ENCODE measurements at regions not wholly inside any gene's neighbourhood (a gene's known extent, or its start where the extent isn't known, plus 50 kb on each side); places are given as distances from the start of the nearest gene placed in this dataset.

DNA sequence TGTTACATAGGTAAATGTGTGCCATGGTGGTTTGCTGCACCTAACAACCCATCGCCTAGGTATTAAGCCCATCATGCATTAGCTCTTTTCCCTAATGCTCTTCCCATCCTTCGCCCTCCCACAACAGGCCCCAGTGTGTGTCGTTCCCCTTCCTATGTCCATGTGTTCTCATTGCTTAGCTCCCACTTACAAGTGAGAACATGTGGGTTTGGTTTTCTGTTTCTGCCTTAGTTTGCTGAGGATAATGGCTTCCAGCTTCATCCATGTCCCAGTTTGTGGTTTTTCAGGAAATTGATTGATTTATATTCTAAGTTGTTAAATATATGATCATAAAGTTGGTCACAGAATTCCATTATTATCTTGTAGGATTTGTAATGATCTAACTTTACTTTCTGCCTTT is 85.3 kb upstream of the CAST start:
- no peaks in the 10 kb centered on the region for H3K27me3 ChIP-seq
- no peak for DNase-seq (ENCODE audit: low spot score in 2 of 2)
- H3K27ac ChIP-seq, result no peak overlapping the region
- TF ChIP-seq, protein P1, sequence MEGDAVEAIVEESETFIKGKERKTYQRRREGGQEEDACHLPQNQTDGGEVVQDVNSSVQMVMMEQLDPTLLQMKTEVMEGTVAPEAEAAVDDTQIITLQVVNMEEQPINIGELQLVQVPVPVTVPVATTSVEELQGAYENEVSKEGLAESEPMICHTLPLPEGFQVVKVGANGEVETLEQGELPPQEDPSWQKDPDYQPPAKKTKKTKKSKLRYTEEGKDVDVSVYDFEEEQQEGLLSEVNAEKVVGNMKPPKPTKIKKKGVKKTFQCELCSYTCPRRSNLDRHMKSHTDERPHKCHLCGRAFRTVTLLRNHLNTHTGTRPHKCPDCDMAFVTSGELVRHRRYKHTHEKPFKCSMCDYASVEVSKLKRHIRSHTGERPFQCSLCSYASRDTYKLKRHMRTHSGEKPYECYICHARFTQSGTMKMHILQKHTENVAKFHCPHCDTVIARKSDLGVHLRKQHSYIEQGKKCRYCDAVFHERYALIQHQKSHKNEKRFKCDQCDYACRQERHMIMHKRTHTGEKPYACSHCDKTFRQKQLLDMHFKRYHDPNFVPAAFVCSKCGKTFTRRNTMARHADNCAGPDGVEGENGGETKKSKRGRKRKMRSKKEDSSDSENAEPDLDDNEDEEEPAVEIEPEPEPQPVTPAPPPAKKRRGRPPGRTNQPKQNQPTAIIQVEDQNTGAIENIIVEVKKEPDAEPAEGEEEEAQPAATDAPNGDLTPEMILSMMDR (IDR thresholded peaks at IDR 0.05), result no peak
- TF ChIP-seq EP300 (IDR thresholded peaks at IDR 0.05) (no peak), POLR2A (IDR thresholded peaks at IDR 0.05) (no peak)
- H3K36me3 ChIP-seq, result no peaks in the 10 kb centered on the region
- no peak overlapping the region for H3K4me3 ChIP-seq
- no peaks in the 10 kb centered on the region for H3K9me3 ChIP-seq
- 66 to 74% methylated on average over 3 of the region's 3 CpGs for WGBS, 2 donors
- H3K4me1 ChIP-seq, result no peaks in the 10 kb centered on the region

DNA sequence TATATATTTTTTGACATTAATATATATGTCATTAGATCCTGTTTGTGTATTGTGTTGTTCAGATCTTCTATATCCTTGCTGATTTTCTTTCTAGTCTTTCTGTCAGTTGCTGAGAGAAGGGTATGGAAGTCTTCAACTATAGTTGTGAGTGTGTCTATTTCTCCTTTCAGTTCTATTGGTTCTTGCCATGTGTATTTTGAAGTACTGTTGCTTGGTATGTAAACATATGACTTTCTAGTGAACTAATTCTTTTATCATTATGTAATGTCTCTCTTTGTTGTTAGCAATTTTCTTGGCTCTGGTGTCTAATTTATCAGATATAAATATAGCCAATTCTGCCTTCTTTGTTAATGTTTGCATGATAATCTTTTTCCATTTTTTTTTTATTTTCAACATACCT is 84.3 kb upstream of the CAST start:
- H3K4me3 ChIP-seq, result no peak overlapping the region
- no peaks in the 10 kb centered on the region for H3K36me3 ChIP-seq
- no peaks in the 10 kb centered on the region for H3K27me3 ChIP-seq
- TF ChIP-seq EP300 (IDR thresholded peaks at IDR 0.05) (no peak), POLR2A (IDR thresholded peaks at IDR 0.05) (no peak)
- TF ChIP-seq, protein P1 (IDR thresholded peaks at IDR 0.05), result no peak
- no peaks in the 10 kb centered on the region for H3K4me1 ChIP-seq
- H3K9me3 ChIP-seq, result no peaks in the 10 kb centered on the region
- DNase-seq (ENCODE audit: low spot score in 2 of 2), result no peak
- H3K27ac ChIP-seq, result no peak overlapping the region

GRCh38 chr5:96579711-96580110 is 82.5 kb upstream of the CAST start:
- Histone ChIP-seq H3K36me3 (no peaks in the 10 kb centered on the region), H3K4me1 (no peaks in the 10 kb centered on the region), H3K9me3 (no peaks in the 10 kb centered on the region), H3K27ac (no peak overlapping the region), H3K27me3 (no peaks in the 10 kb centered on the region), H3K4me3 (no peak overlapping the region)
- 67 to 76% methylated on average over 2 of the region's 2 CpGs for WGBS, 2 donors
- TF ChIP-seq POLR2A (IDR thresholded peaks at IDR 0.05), result no peak
- TF ChIP-seq, protein P1 (IDR thresholded peaks at IDR 0.05), result no peak
- no peak for TF ChIP-seq EP300 (IDR thresholded peaks at IDR 0.05)
- no peak for DNase-seq (ENCODE audit: low spot score in 2 of 2)

- Histone ChIP-seq H3K36me3 (no peaks in the 10 kb centered on the region), H3K4me3 (no peak overlapping the region), H3K4me1 (no peaks in the 10 kb centered on the region), H3K27me3 (no peaks in the 10 kb centered on the region), H3K9me3 (no peaks in the 10 kb centered on the region), H3K27ac (no peak overlapping the region)
- 61 to 69% methylated on average over 11 of the region's 11 CpGs for WGBS, 2 donors
- TF ChIP-seq, protein P1 (IDR thresholded peaks at IDR 0.05), result no peak
- no peak for TF ChIP-seq POLR2A (IDR thresholded peaks at IDR 0.05)
- no peak for TF ChIP-seq EP300 (IDR thresholded peaks at IDR 0.05)
- no peak for DNase-seq (ENCODE audit: low spot score in 2 of 2)
Observed at GRCh38 chr5:96582343-96582742, 79.8 kb upstream of the CAST start.

GRCh38 chr5:96584712-96585111 is 77.5 kb upstream of the CAST start:
- no peaks in the 10 kb centered on the region for H3K9me3 ChIP-seq
- peak in 1 of 2 donors; percentile 12 for DNase-seq (ENCODE audit: low spot score in 2 of 2)
- H3K4me1 ChIP-seq, result no peaks in the 10 kb centered on the region
- TF ChIP-seq, protein P1 (IDR thresholded peaks at IDR 0.05), result no peak
- TF ChIP-seq POLR2A (IDR thresholded peaks at IDR 0.05), result no peak
- no peak for TF ChIP-seq EP300 (IDR thresholded peaks at IDR 0.05)
- 63 to 66% methylated on average over 6 of the region's 6 CpGs for WGBS, 2 donors
- H3K36me3 ChIP-seq, result no peaks in the 10 kb centered on the region
- H3K4me3 ChIP-seq, result no peak overlapping the region
- no peaks in the 10 kb centered on the region for H3K27me3 ChIP-seq
- H3K27ac ChIP-seq, result no peak overlapping the region

Measured in tibial nerve (tissue), 4 donors.